ENCODE measurements at regions not wholly inside any gene's neighbourhood (a gene's known extent, or its start where the extent isn't known, plus 50 kb on each side); places are given as distances from the start of the nearest gene placed in this dataset.

DNA sequence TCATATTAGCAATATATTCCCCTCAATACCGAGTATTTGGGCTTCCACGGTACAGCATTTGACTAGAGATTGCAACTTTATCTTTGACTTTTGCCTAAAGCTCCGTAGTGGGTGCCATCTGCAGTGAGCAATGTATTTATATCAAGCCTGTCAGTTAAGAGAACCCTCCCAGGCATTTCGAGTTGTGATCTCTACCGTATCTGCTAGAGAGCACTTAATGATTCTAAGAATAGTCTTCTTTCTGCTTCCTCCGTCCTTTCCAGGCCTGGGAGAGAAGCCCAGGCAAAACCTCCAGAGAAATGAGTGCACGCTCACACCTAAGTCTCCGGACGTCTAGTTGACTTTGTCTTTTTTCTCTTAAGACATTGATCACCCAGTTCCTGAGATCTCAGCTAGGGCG lies 210.6 kb downstream of the KLF6 start:
- TF ChIP-seq, protein P1, sequence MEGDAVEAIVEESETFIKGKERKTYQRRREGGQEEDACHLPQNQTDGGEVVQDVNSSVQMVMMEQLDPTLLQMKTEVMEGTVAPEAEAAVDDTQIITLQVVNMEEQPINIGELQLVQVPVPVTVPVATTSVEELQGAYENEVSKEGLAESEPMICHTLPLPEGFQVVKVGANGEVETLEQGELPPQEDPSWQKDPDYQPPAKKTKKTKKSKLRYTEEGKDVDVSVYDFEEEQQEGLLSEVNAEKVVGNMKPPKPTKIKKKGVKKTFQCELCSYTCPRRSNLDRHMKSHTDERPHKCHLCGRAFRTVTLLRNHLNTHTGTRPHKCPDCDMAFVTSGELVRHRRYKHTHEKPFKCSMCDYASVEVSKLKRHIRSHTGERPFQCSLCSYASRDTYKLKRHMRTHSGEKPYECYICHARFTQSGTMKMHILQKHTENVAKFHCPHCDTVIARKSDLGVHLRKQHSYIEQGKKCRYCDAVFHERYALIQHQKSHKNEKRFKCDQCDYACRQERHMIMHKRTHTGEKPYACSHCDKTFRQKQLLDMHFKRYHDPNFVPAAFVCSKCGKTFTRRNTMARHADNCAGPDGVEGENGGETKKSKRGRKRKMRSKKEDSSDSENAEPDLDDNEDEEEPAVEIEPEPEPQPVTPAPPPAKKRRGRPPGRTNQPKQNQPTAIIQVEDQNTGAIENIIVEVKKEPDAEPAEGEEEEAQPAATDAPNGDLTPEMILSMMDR (IDR thresholded peaks at IDR 0.05): no peak
- no peak for TF ChIP-seq EP300 (IDR thresholded peaks at IDR 0.05)
- no peak for TF ChIP-seq POLR2A (IDR thresholded peaks at IDR 0.05)

Measured in suprapubic skin (tissue), 3 donors.